Activated T-helper 1 cell treated with anti-CD3 and anti-CD28 coated beads, Interleukin-2, amount 50 U/mL, for 16 hours (primary cell): ENCODE measurements at regions not wholly inside any gene's neighbourhood (a gene's known extent, or its start where the extent isn't known, plus 50 kb on each side); places are given as distances from the start of the nearest gene placed in this dataset.
"Not testable (repeated sequence)": the region's sequence is repeated elsewhere in the genome, so short reads cannot be mapped to it uniquely, and the experiment has no call there.

Experiments
- DNase-seq, 2 donors: peaks; one replicate each; pipeline ENCODE4 v3.0.0-alpha.2; 2020; ENCODE audit warnings: low read depth in 1 of 2, low spot score in 1 of 2

DNA sequence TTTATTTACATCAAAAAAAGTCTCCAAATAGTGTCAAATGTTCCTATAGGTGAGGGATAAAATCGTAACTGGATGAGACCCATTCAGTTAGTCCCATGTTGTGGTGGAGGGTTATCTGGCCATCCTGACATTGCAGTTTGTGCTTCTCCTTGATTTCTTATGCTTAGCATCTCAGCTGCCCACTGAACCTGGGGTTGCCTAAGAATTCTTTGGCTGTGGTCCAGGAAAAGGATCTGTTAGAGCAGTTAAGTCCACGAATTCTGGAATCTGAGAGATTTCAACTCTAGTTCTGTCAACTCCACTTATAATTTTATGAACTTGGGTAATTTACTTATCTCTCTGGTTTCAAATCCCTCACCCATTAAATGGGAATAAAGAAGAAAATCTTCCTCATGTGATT, 1673.4 kb downstream of the REEP3 start:
- DNase-seq, result no peak

GRCh38 chr10:65196111-65196510, 1674.9 kb downstream of the REEP3 start:
- no peak for DNase-seq

DNA sequence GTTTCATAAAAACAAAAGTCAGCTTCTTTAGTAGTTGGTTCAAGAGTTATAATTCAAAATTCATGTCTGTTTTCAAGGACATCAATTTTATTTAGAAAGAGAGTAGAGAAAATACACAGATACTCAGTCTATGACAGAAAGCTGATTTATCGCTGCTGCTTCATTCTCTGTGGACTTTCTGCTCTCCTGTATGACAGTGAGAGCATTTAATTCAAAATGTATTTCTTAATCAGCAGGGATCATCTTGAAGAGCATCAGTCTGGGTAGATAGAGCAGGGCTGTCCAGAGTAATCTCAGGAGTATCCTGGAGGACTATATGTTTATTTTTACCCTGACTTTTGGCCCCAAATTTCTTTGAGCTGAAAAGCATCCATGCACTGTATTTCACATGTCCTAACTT, 1676.7 kb downstream of the REEP3 start:
- no peak for DNase-seq

DNA sequence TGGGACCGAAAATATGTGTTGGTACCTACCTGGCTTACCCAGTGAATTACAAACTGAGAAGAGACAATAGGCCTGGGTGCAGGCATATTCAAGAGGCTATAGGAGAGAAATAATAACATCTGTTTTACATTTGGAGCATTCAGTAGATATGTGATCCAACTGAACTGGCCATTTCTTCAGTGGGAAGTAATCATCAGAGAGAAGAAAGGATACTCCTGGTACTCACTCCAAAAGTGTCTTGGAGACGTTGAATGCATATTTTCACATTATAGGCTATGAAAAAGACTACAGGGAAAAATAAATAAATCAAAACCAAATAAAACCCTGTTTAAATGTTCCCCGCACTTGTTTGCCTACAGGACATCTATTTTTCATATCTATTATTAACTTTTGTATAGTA, 1680.3 kb downstream of the REEP3 start:
- no peak for DNase-seq

DNA sequence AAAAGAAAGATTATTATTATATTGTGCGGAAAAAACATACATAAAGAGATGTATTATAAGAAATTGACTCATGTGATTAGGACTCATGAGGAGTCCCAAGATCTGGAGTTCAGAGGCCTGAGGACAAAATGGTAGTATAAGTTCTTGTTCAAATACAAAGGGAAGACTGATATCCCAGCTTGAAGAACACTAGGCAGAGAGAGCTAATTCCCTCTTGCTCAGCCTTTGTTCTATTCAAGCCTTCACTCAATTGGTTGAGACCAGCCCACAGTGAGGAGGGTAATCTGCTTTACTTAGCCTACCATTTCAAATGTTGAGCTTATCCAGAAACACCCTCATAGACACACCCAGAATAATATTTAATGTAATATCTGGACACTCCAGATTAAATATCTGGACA, 1683.8 kb downstream of the REEP3 start:
- DNase-seq, result no peak

GRCh38 chr10:65213170-65213569, 1692.0 kb downstream of the REEP3 start:
- DNase-seq, result no peak

- DNase-seq, result no peak
These were observed 1698.2 kb downstream of the REEP3 start for GRCh38 chr10:65219444-65219843.

DNA sequence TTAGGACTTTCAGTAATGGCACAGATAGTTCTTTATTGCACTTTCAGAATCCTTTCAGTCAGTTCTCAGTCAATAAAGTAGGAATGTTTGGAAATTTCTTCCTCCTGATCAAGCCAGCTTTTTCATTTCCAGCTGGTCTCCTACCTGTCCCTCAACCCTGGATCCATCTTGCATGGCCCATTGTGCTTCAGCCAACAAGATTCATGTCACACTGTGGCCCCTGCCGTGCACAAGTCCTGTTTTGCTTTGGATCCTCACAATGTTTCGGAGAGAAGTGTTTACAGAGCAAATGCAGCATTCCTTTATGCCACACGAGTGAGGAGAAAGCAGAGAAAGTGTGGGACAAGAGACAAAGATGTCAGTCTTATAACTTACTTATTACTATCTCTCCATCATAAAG, 1694.7 kb upstream of the LRRTM3 start:
- DNase-seq, result no peak

- DNase-seq, result no peak
These were observed 1691.6 kb upstream of the LRRTM3 start for GRCh38 chr10:65234261-65234660.

GRCh38 chr10:65235266-65235665, 1690.6 kb upstream of the LRRTM3 start:
- DNase-seq, result no peak

GRCh38 chr10:65235846-65236245, 1690.0 kb upstream of the LRRTM3 start:
- no peak for DNase-seq

DNA sequence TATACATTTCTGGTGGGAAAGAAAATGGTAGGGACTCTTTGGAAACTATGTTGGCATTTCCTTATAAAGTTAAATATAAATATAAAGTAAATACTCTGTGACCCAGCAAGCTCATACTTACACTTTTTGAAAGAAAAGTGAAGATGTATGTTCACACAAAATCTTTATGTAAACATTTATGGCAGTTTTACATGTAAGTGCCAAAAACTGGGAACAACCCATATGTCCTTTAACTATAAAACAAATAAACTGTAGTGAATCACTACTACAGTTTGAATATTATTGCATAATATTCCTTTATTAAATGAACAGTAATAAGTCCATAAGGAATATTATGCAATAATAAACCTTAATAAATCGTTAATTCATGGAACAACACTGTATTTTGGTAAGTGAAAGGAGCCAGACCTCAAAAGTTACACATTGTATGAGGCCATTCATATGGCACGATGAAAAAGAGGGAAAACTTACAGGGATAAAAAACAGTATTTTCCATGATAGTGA, 1660.3 kb upstream of the LRRTM3 start:
- no peak for DNase-seq

GRCh38 chr10:65269551-65269950, 1656.3 kb upstream of the LRRTM3 start:
- not testable (repeated sequence) for DNase-seq

- DNase-seq, result no peak
These were observed 1654.9 kb upstream of the LRRTM3 start for GRCh38 chr10:65270969-65271368.

GRCh38 chr10:65273115-65273514, 1652.7 kb upstream of the LRRTM3 start:
- DNase-seq, result no peak

DNA sequence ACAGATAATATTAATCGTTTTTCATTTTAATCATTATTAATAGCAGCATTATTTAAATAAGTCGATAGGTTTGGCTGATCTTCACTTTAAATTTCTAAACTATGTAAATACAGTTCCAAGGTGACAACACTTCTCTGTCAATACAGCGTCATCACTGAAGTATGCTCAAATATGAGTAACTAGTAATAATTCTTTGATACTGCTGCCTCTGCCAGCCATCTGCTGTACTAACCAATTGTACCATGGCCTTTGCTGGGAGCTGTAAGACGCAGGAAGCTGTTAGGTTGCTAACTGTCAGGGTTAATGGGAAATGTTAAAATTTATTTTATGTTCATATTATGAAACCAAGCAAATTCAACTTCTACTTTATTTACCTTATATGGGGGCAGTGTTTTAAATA, 1650.5 kb upstream of the LRRTM3 start:
- no peak for DNase-seq

GRCh38 chr10:65284495-65285041, 1641.3 kb upstream of the LRRTM3 start:
- no peak for DNase-seq

GRCh38 chr10:65285726-65286125, 1640.1 kb upstream of the LRRTM3 start:
- not testable (repeated sequence) for DNase-seq

DNA sequence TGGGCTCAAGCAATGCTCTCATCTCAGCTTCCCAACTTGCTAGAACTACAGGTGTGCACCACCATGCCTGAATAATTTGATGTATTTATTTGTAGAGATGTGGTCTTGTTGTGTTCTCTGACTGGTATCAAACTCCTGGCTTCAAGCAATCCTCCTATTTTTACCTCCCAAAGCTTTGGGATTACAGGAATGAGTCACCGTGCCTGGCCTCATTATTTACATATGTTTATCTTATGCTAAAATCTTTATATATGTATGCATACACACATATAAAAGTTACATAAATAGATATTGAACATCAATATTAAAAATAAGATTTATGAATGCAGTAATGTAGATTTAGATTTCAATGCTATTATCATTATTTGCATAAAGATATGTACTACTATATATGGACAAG, 1634.5 kb upstream of the LRRTM3 start:
- DNase-seq, result no peak

GRCh38 chr10:65292551-65292950, 1633.3 kb upstream of the LRRTM3 start:
- DNase-seq, result no peak

GRCh38 chr10:65294329-65294728, 1631.5 kb upstream of the LRRTM3 start:
- no peak for DNase-seq

DNA sequence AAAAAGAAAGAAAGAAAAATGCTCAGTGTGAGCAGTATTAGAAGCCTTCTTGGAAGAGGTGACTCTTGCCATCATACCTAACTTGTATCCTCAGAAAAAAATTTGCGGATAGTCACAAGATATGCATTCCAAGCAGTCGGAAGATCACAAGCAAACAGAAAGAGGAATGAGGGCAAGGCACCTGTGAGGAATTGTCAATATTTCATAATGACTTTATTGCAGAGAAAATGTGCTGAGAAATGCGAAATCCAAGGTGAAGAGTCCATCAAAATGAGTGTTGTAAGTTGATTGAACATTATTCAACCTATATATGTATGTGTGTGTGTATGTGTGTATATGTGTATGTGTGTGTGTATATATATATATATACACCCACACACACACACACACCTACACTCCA, 1624.7 kb upstream of the LRRTM3 start:
- no peak for DNase-seq

DNA sequence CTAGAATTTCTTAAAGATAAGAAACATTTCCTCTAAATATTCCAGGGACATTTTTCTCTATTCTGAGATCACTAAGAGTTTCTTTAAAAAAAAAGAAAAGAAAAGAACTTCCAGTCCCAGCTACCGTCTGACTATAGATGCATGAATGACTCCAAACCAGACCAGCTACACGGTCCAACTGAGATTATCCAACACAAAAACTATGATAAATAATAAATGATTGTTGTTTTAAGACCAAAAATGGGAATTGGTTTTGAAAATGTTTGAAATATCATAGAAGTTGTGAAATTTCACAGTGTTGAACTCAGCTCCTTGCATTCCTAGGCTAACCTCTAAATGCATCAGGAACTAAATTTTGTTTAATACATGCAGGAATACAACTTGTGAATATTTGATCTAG, 1619.6 kb upstream of the LRRTM3 start:
- DNase-seq, result no peak

GRCh38 chr10:65312876-65313275, 1613.0 kb upstream of the LRRTM3 start:
- DNase-seq, result no peak
